Aorta (tissue), 5 donors: ENCODE measurements at regions not wholly inside any gene's neighbourhood (a gene's known extent, or its start where the extent isn't known, plus 50 kb on each side); places are given as distances from the start of the nearest gene placed in this dataset.
"Not testable (repeated sequence)": the region's sequence is repeated elsewhere in the genome, so short reads cannot be mapped to it uniquely, and the experiment has no call there.

Experiments used
- ATAC-seq: fragments of 200-7000 bp; cut with Tn5 transposase; one replicate; pipeline ENCODE4 v1.9.1; 2022; ENCODE audit warnings: moderate library complexity; ENCODE audit not compliant: low FRiP score
- DNase-seq, 2 donors: peaks; one replicate each; pipeline ENCODE4 v3.0.0-alpha.2; 2020
- H3K27ac ChIP-seq, 2 donors: one replicate each; pipeline ENCODE4 v1.5.1; 2013; ENCODE audit warnings: low read length in 2 of 2, mild to moderate bottlenecking in 2 of 2, moderate library complexity in 2 of 2, control low read depth in 1 of 2, inconsistent platforms in 1 of 2, low read depth in 1 of 2
- H3K27me3 ChIP-seq, 2 donors: one replicate each; pipeline ENCODE4 v1.6.1; 2013; ENCODE audit warnings: control low read depth in 1 of 2, low read length in 1 of 2, mild to moderate bottlenecking in 1 of 2, moderate library complexity in 1 of 2; ENCODE audit not compliant: insufficient read depth in 2 of 2, control insufficient read depth in 1 of 2
- H3K36me3 ChIP-seq, 2 donors: one replicate each; pipeline ENCODE4 v1.6.1; 2013; ENCODE audit warnings: control low read depth in 1 of 2, low read length in 1 of 2, mild to moderate bottlenecking in 1 of 2; ENCODE audit not compliant: insufficient read depth in 2 of 2, control insufficient read depth in 1 of 2
- H3K4me1 ChIP-seq, 2 donors: one replicate each; pipeline ENCODE4 v1.6.1; 2013; ENCODE audit warnings: low read length in 2 of 2, control low read depth in 1 of 2, mild to moderate bottlenecking in 1 of 2, moderate library complexity in 1 of 2; ENCODE audit not compliant: insufficient read depth in 2 of 2, control insufficient read depth in 1 of 2
- H3K4me3 ChIP-seq, 2 donors: one replicate each; pipeline ENCODE4 v1.5.1; 2013; ENCODE audit warnings: low read length in 2 of 2, control low read depth in 1 of 2, mild to moderate bottlenecking in 1 of 2
- H3K9me3 ChIP-seq: one replicate; pipeline ENCODE4 v1.6.1; 2013; ENCODE audit warnings: mild to moderate bottlenecking, low read length; ENCODE audit not compliant: control insufficient read depth
- WGBS, 2 donors: extraction: QIAGEN DNeasy Blood & Tissue Kit; methylation state at CpG; one replicate each; pipeline ENCODE4 v1.1.7; 2013; 5-methylcytosine and 5-hydroxymethylcytosine counted together
- intact Hi-C, 2 donors: fragments of 100-400 bp; cut with DNase I; formaldehyde crosslinking; loops; one replicate each; pipeline versions ENCODE4 v1.14.2 to v1.15.0; 2022
- donor health status: healthy with polysubstance abuse.
- donor health status: Bipolar disorder and iron deficiency.
- donor health status: DM: no; HTN: no; CAD: no.
- donor health status: DM: no; HTN: no; CAD: no.
- donor health status: DM: yes; HTN: yes; CAD: no.

- H3K36me3 ChIP-seq, H3K9me3 ChIP-seq, H3K27me3 ChIP-seq, DNase-seq, H3K27ac ChIP-seq, H3K4me3 ChIP-seq, ATAC-seq, H3K4me1 ChIP-seq, intact Hi-C loops: not testable (repeated sequence)
- WGBS, 2 donors = 75 to 76% methylated on average over 3 of the region's 3 CpGs
Observed at GRCh38 chr3:145027186-145027585, 1055.6 kb downstream of the DIPK2A start.

DNA sequence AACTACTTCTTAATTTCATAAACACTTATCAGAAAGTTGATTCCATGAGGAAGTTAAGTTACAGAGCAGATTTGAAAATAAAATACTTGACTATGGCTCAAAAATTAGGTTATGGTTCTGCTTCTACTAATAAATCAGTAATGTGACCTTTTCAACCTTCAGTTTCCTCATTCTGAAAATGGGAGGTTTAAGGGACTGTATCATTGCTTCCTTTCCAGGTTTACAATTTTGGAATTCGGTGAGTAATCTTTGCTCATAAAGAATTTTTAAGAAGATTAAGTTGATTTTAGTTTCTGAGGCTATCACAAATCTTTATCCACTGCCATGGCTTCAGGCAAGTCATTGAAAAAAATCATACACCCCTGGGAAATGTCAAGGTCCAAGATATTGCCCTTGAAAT is 1061.2 kb downstream of the DIPK2A start:
- ATAC-seq (no peak), DNase-seq (no peak)
- Histone ChIP-seq H3K36me3 (no peaks in the 10 kb centered on the region), H3K4me1 (no peaks in the 10 kb centered on the region), H3K27me3 (no peaks in the 10 kb centered on the region), H3K27ac (no peak overlapping the region), H3K4me3 (no peak overlapping the region), H3K9me3 (no peaks in the 10 kb centered on the region)
- WGBS, 2 donors = 79 to 82% methylated on average over 1 of the region's 1 CpG
- intact Hi-C loops = no loop called here

DNA sequence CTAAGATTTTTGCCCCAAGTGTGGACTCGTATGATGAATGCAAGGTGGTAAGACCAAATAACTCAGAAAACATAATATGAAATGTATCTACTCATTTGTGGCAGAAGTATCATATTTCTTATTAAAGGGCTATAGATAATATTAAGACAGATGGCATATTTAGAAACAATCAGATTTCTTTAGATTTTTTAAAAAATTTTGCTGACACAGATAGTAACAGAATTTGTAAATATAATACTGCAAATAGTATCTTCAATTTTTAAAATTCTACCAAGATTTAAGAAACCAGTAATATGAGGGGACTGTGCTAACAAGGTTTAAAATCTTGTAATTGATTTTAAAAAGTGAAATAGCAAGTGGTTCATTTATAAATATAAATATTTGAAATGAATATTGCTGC is 1064.1 kb downstream of the DIPK2A start:
- 95 to 99% methylated on average over 1 of the region's 1 CpG for WGBS, 2 donors
- H3K4me3 ChIP-seq = no peak overlapping the region
- H3K4me1 ChIP-seq = no peaks in the 10 kb centered on the region
- DNase-seq (no peak), ATAC-seq (no peak)
- intact Hi-C loops = no loop called here
- H3K27ac ChIP-seq = no peak overlapping the region
- no peaks in the 10 kb centered on the region for H3K9me3 ChIP-seq
- H3K27me3 ChIP-seq = no peaks in the 10 kb centered on the region
- no peaks in the 10 kb centered on the region for H3K36me3 ChIP-seq

DNA sequence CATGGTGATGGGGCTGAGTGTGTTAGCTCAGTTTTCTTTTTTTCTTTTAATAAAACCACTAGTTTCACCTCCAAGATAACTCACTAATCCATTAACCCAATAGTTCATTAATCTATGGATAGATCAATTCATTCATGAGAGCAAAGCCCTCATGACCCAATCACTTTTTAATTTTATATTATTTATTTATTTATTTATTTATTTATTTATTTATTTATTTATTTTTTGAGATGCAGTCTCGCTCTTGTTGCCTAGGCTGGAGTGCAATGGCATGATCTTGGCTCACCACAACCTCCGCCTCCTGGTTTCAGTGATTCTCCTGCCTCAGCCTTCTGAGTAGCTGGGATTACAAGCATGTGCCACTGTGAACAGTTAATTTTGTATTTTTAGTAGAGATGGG is 1082.4 kb downstream of the DIPK2A start:
- H3K36me3 ChIP-seq, H3K4me1 ChIP-seq, ATAC-seq, H3K4me3 ChIP-seq, DNase-seq, H3K27me3 ChIP-seq, intact Hi-C loops, H3K27ac ChIP-seq, H3K9me3 ChIP-seq: not testable (repeated sequence)
- WGBS, 2 donors = 93 to 97% methylated on average over 2 of the region's 2 CpGs

GRCh38 chr3:145055375-145056076 is 1083.9 kb downstream of the DIPK2A start:
- H3K27me3 ChIP-seq = no peaks in the 10 kb centered on the region
- 78 to 85% methylated on average over 1 of the region's 1 CpG for WGBS, 2 donors
- H3K4me3 ChIP-seq = no peak overlapping the region
- no peaks in the 10 kb centered on the region for H3K4me1 ChIP-seq
- no peak overlapping the region for H3K27ac ChIP-seq
- no peaks in the 10 kb centered on the region for H3K9me3 ChIP-seq
- intact Hi-C loops = no loop called here
- H3K36me3 ChIP-seq = no peaks in the 10 kb centered on the region
- DNase-seq (no peak), ATAC-seq (no peak)

DNA sequence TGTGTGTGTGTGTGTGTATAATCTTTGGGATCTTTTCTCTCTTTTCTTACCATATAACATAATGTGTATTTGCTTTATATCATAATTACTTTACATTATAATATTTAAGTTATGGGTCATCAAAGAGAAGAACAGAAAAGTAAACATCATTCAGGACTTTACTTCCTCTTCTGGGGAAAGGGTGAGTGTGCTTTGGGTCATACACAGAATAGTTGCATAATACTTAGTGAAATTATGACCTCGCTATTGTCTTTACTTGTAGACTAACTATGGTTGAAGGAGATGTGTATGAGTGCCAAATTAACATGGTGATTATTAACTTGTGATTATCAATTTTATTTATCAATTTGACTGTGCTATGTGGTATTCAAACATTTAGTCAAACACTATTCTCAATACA is 1086.9 kb downstream of the DIPK2A start:
- no peak for DNase-seq
- ATAC-seq = no peak
- H3K9me3 ChIP-seq = peaks cover 3% of the 10 kb centered on the region
- intact Hi-C loops = no loop called here
- H3K4me3 ChIP-seq = no peak overlapping the region
- H3K36me3 ChIP-seq = no peaks in the 10 kb centered on the region
- no peaks in the 10 kb centered on the region for H3K4me1 ChIP-seq
- WGBS, 2 donors = 98 to 100% methylated on average over 1 of the region's 1 CpG
- no peak overlapping the region for H3K27ac ChIP-seq
- no peaks in the 10 kb centered on the region for H3K27me3 ChIP-seq

- Histone ChIP-seq H3K4me3 (no peak overlapping the region), H3K36me3 (no peaks in the 10 kb centered on the region), H3K4me1 (no peaks in the 10 kb centered on the region), H3K27ac (no peak overlapping the region), H3K9me3 (peaks cover 3% of the 10 kb centered on the region), H3K27me3 (no peaks in the 10 kb centered on the region)
- ATAC-seq (no peak), DNase-seq (no peak)
- WGBS, 2 donors = 76 to 86% methylated on average over 5 of the region's 5 CpGs
- intact Hi-C loops = no loop called here
Observed at GRCh38 chr3:145063616-145064015, 1092.0 kb downstream of the DIPK2A start.

- no peak overlapping the region for H3K27ac ChIP-seq
Observed at GRCh38 chr3:145070795-145071194, 1090.2 kb downstream of the PLOD2 start.

DNA sequence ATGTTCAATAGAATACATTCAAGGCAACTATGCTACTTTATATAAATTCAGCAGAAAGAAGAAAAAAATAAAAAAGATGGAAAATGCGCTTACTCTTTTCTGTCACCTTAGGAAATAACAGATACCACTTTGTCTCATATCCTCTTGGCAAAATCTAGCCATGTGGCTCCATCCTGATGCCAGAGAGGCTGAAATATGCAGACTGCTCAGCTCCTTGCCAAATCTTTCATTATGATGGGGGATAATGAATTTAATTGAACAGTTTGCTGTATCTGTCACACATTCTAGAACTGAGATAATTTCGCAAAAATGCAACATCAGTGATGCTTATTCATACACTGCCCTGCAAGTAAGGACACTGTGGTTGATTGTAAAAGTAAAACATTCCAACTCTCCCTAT is 1081.5 kb downstream of the PLOD2 start:
- Histone ChIP-seq H3K27me3 (no peaks in the 10 kb centered on the region), H3K4me1 (no peaks in the 10 kb centered on the region), H3K27ac (no peak overlapping the region), H3K4me3 (no peak overlapping the region), H3K9me3 (no peaks in the 10 kb centered on the region), H3K36me3 (no peaks in the 10 kb centered on the region)
- WGBS, 2 donors = 96 to 97% methylated on average over 2 of the region's 2 CpGs
- intact Hi-C loops = no loop called here
- DNase-seq = no peak
- ATAC-seq = no peak

More at GRCh38 chr3:145070795-145071194, 1090.2 kb downstream of the PLOD2 start:
- intact Hi-C loops = no loop called here
- Histone ChIP-seq H3K9me3 (no peaks in the 10 kb centered on the region), H3K4me1 (no peaks in the 10 kb centered on the region), H3K36me3 (no peaks in the 10 kb centered on the region), H3K27me3 (no peaks in the 10 kb centered on the region), H3K4me3 (no peak overlapping the region)
- WGBS, 2 donors = 90 to 94% methylated on average over 2 of the region's 2 CpGs
- no peak for DNase-seq
- ATAC-seq = no peak
